ENCODE measurements at regions not wholly inside any gene's neighbourhood (a gene's known extent, or its start where the extent isn't known, plus 50 kb on each side); places are given as distances from the start of the nearest gene placed in this dataset.

DNA sequence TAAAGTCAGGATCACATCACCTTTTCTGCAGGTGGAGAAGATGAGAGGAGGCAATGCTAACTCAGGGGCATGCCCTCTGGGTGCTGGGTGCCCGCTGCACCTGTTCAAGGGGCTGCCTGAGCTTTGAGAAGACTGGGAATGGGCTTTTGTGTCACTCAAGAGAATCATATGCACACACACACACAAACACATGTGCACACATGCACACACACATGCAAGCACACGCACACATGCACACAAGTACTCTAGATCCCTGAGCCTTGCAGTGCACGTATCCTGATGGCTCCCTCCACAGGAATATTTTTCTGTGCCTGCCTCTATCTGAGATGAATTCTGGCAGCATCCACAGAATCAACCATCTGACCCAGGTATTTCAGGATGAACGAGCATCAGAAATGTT is 110.0 kb upstream of the TEX51 start:
- DNase-seq (peak in 1 of 5 donors; percentile 0), FAIRE-seq (no peak)
- Histone ChIP-seq H3K27me3 (ENCODE audit: control insufficient read depth, insufficient read depth, low read length) (no peaks in the 10 kb centered on the region), H3K4me1 (ENCODE audit: control insufficient read depth in 2 of 3, insufficient read depth in 2 of 3, low read depth in 1 of 3, low read length in 3 of 3) (no peaks in the 10 kb centered on the region), H3K36me3 (ENCODE audit: control insufficient read depth in 2 of 3, insufficient read depth in 3 of 3, low read length in 3 of 3) (no peaks in the 10 kb centered on the region), H3K4me3 (ENCODE audit: low read length in 3 of 3) (no peak overlapping the region), H3K9me3 (ENCODE audit: control insufficient read depth in 2 of 3, insufficient read depth in 1 of 3, low read length in 3 of 3) (no peaks in the 10 kb centered on the region), H3K27ac (ENCODE audit: low read depth in 2 of 2, low read length in 2 of 2) (no peak overlapping the region), H3K9ac (ENCODE audit: low read length in 3 of 3) (no peak overlapping the region)
- intact Hi-C loops (cut with DNase I) = no loop called here
- TF ChIP-seq, protein P1, sequence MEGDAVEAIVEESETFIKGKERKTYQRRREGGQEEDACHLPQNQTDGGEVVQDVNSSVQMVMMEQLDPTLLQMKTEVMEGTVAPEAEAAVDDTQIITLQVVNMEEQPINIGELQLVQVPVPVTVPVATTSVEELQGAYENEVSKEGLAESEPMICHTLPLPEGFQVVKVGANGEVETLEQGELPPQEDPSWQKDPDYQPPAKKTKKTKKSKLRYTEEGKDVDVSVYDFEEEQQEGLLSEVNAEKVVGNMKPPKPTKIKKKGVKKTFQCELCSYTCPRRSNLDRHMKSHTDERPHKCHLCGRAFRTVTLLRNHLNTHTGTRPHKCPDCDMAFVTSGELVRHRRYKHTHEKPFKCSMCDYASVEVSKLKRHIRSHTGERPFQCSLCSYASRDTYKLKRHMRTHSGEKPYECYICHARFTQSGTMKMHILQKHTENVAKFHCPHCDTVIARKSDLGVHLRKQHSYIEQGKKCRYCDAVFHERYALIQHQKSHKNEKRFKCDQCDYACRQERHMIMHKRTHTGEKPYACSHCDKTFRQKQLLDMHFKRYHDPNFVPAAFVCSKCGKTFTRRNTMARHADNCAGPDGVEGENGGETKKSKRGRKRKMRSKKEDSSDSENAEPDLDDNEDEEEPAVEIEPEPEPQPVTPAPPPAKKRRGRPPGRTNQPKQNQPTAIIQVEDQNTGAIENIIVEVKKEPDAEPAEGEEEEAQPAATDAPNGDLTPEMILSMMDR (IDR thresholded peaks at IDR 0.05; ENCODE audit: borderline replicate concordance, extremely low read depth, insufficient read depth) = no peak

- Histone ChIP-seq H3K36me3 (ENCODE audit: control insufficient read depth in 2 of 3, insufficient read depth in 3 of 3, low read length in 3 of 3) (no peaks in the 10 kb centered on the region), H3K9ac (ENCODE audit: low read length in 3 of 3) (no peak overlapping the region), H3K27ac (ENCODE audit: low read depth in 2 of 2, low read length in 2 of 2) (no peak overlapping the region), H3K9me3 (ENCODE audit: control insufficient read depth in 2 of 3, insufficient read depth in 1 of 3, low read length in 3 of 3) (no peaks in the 10 kb centered on the region), H3K4me3 (ENCODE audit: low read length in 3 of 3) (no peak overlapping the region), H3K4me1 (ENCODE audit: control insufficient read depth in 2 of 3, insufficient read depth in 2 of 3, low read depth in 1 of 3, low read length in 3 of 3) (no peaks in the 10 kb centered on the region), H3K27me3 (ENCODE audit: control insufficient read depth, insufficient read depth, low read length) (no peaks in the 10 kb centered on the region)
- peak in 1 of 5 donors; percentile 22 for DNase-seq
- no peak for FAIRE-seq
- TF ChIP-seq, protein P1 (IDR thresholded peaks at IDR 0.05; ENCODE audit: borderline replicate concordance, extremely low read depth, insufficient read depth) = no peak
- intact Hi-C loops (cut with DNase I) = no loop called here
Measured at GRCh38 chr2:126790987-126791780, 107.5 kb upstream of the TEX51 start.

DNA sequence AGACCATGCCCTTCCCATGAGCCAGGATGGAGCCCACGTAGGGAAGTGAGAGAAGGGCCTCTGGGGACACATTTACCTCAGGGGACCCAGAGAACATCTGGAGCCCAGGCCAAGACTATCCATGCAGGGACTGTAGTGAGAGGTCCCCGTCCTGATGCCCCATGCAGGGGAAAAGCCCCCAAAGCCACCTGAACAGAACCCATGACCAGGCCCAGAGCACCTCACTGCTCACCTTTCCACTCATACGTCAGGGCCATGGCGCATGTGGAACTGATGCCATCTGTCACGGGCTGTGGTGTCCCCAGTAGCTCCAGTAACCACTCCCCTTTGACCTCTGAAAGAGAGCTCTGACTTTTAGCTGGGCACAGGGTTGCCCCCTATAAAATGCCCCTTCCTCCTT is 106.5 kb upstream of the TEX51 start:
- Histone ChIP-seq H3K4me1 (ENCODE audit: control insufficient read depth in 2 of 3, insufficient read depth in 2 of 3, low read depth in 1 of 3, low read length in 3 of 3) (no peaks in the 10 kb centered on the region), H3K9ac (ENCODE audit: low read length in 3 of 3) (no peak overlapping the region), H3K27me3 (ENCODE audit: control insufficient read depth, insufficient read depth, low read length) (no peaks in the 10 kb centered on the region), H3K36me3 (ENCODE audit: control insufficient read depth in 2 of 3, insufficient read depth in 3 of 3, low read length in 3 of 3) (no peaks in the 10 kb centered on the region), H3K27ac (ENCODE audit: low read depth in 2 of 2, low read length in 2 of 2) (no peak overlapping the region), H3K9me3 (ENCODE audit: control insufficient read depth in 2 of 3, insufficient read depth in 1 of 3, low read length in 3 of 3) (no peaks in the 10 kb centered on the region), H3K4me3 (ENCODE audit: low read length in 3 of 3) (no peak overlapping the region)
- FAIRE-seq = no peak
- TF ChIP-seq, protein P1 (IDR thresholded peaks at IDR 0.05; ENCODE audit: borderline replicate concordance, extremely low read depth, insufficient read depth) = no peak
- peak in 1 of 5 donors; percentile 13 for DNase-seq
- intact Hi-C loops (cut with DNase I) = no loop called here
